CD4-positive, alpha-beta memory T cell (primary cell): ENCODE measurements at regions not wholly inside any gene's neighbourhood (a gene's known extent, or its start where the extent isn't known, plus 50 kb on each side); places are given as distances from the start of the nearest gene placed in this dataset.
"Not testable (repeated sequence)": the region's sequence is repeated elsewhere in the genome, so short reads cannot be mapped to it uniquely, and the experiment has no call there.

Experiments
- CTCF ChIA-PET: fragments of 350-600 bp; sonication (Branson Sonifier 250); formaldehyde crosslinking; loops from one replicate; lab custom pipeline; 2021; ENCODE audit warnings: inconsistent platforms; ENCODE audit not compliant: partially characterized antibody; lab: Charles Lee
- POLR2A ChIA-PET: fragments of 350-600 bp; sonication (Branson Sonifier 250); formaldehyde crosslinking; loops from one replicate; lab custom pipeline; 2021; ENCODE audit not compliant: partially characterized antibody; lab: Charles Lee
- DNase-seq, 5 donors: peaks; one replicate each; pipeline versions ENCODE4 v3.0.0 to v3.0.0-alpha.2; 2020 to 2022; ENCODE audit warnings: mixed read lengths in 1 of 5
- H3K27ac ChIP-seq: one replicate; pipeline ENCODE4 v1.7.0; 2013; ENCODE audit warnings: low read depth, low read length
- H3K27me3 ChIP-seq: 2 replicates; pipeline ENCODE4 v1.7.0; 2013; ENCODE audit warnings: mild to moderate bottlenecking, low read length, moderate library complexity; ENCODE audit not compliant: insufficient read depth
- H3K36me3 ChIP-seq: 2 replicates; pipeline ENCODE4 v1.7.0; 2013; ENCODE audit warnings: mild to moderate bottlenecking, low read length, moderate library complexity; ENCODE audit not compliant: insufficient read depth
- H3K4me1 ChIP-seq: 2 replicates; pipeline ENCODE4 v1.7.0; 2013; ENCODE audit warnings: mild to moderate bottlenecking, low read length, moderate library complexity; ENCODE audit not compliant: insufficient read depth
- H3K4me3 ChIP-seq, 2 donors: one replicate each; pipeline ENCODE4 v1.7.0; 2013; ENCODE audit warnings: low read length in 2 of 2, mild to moderate bottlenecking in 1 of 2
- H3K9me3 ChIP-seq, 2 donors: one replicate each; pipeline ENCODE4 v1.7.0; 2013; ENCODE audit warnings: low read length in 2 of 2, control low read depth in 1 of 2; ENCODE audit not compliant: control insufficient read depth in 1 of 2
- H3K27ac Mint-ChIP-seq, 7 donors: one replicate each; pipeline ENCODE4 v1.8.0; 2020 to 2021; ENCODE audit warnings: mixed read lengths in 7 of 7, mild to moderate bottlenecking in 6 of 7, inconsistent platforms in 3 of 7, moderate library complexity in 3 of 7
- H3K27me3 Mint-ChIP-seq, 2 donors: one replicate each; pipeline ENCODE4 v1.8.0; 2020 to 2021; ENCODE audit warnings: mixed read lengths in 2 of 2
- H3K36me3 Mint-ChIP-seq, 2 donors: one replicate each; pipeline ENCODE4 v1.8.0; 2020 to 2021; ENCODE audit warnings: mixed read lengths in 2 of 2, inconsistent platforms in 1 of 2, mild to moderate bottlenecking in 1 of 2
- H3K4me1 Mint-ChIP-seq, 4 donors: one replicate each; pipeline ENCODE4 v1.8.0; 2020 to 2021; ENCODE audit warnings: mixed read lengths in 4 of 4, mild to moderate bottlenecking in 1 of 4
- H3K4me3 Mint-ChIP-seq, 8 donors: one replicate each; pipeline ENCODE4 v1.8.0; 2020 to 2021; ENCODE audit warnings: mixed read lengths in 8 of 8, mild to moderate bottlenecking in 7 of 8, moderate library complexity in 6 of 8, inconsistent platforms in 3 of 8
- H3K9me3 Mint-ChIP-seq, 8 donors: one replicate each; pipeline ENCODE4 v1.8.0; 2020 to 2021; ENCODE audit warnings: mixed read lengths in 8 of 8, mild to moderate bottlenecking in 5 of 8, inconsistent platforms in 3 of 8, moderate library complexity in 1 of 8
- intact Hi-C: fragments of 100-400 bp; cut with micrococcal nuclease; formaldehyde crosslinking; loops from one replicate; pipeline ENCODE4 v1.15.1; 2023

DNA sequence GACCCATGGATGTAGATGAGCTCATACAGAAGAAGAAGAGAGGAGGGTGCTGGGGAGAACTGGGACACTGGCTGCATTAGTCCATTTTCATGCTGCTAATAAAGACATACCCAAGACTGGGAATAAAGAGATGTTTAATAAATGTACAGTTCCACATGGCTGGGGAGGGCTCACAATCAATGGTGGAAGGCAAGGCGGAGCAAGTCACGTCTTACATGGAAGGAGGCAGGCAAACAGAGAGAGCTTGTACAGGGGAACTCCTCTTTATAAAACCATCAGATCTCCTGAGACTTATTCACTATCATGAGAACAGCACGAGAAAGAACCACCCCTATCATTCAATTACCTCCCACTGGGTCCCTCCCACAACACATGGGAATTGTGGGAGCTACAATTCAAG, 625.5 kb downstream of the MATN1 start:
- H3K36me3 ChIP-seq, H3K27me3 Mint-ChIP-seq, POLR2A ChIA-PET, H3K27me3 ChIP-seq, intact Hi-C loops, H3K4me1 Mint-ChIP-seq, H3K4me3 ChIP-seq, H3K4me1 ChIP-seq, H3K27ac ChIP-seq, DNase-seq, H3K36me3 Mint-ChIP-seq, H3K27ac Mint-ChIP-seq, H3K9me3 ChIP-seq, CTCF ChIA-PET: not testable (repeated sequence)
- Mint-ChIP-seq H3K9me3 (peaks cover 2 to 14% (median 8%) of the 10 kb centered on the region in 8 donors), H3K4me3 (peak overlapping the region in 1 of 8 donors; percentile 35)

DNA sequence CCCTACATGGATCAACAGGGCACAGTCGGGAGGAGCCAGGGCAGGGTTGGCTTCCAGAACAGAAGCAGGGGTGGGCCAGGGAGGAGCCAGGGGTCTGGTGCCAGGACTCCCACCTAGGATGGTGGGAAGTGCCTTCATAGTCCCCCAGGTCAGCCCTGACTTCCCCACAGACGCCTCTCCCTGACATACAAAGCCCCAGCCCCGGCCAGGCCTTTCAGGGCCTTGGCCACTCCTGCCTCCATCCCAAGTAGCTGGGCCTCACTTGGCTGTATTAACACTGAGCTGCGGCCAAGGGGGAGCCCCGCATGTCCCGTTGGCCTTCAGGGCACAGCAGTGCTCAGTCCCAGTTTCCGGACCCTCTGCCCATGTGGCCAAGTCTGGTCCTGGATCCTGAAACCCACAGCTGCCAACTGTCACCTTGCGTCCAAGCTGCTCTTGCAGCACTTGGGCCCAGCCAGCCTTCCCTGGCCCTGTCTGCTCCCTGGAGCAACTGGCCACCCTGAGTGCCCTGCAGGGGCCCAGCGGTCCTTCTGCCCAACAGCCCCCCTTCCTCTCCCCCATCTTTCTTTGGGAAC, 627.8 kb downstream of the MATN1 start:
- ChIA-PET CTCF (no interaction called here), POLR2A (no interaction called here)
- Mint-ChIP-seq H3K4me3 (no peak overlapping the region), H3K27me3 (peaks cover 0 to 4% of the 10 kb centered on the region in 2 donors), H3K9me3 (peaks cover 3 to 36% (median 26%) of the 10 kb centered on the region in 8 donors), H3K4me1 (no peaks in the 10 kb centered on the region), H3K36me3 (peaks cover 2% of the 10 kb centered on the region in 2 donors), H3K27ac (no peak overlapping the region)
- Histone ChIP-seq H3K27ac (no peak overlapping the region), H3K36me3 (no peaks in the 10 kb centered on the region), H3K4me1 (no peaks in the 10 kb centered on the region), H3K9me3 (peaks cover 0 to 15% of the 10 kb centered on the region in 2 donors), H3K27me3 (no peaks in the 10 kb centered on the region), H3K4me3 (no peak overlapping the region)
- DNase-seq, result no peak
- intact Hi-C loops, result no loop called here

DNA sequence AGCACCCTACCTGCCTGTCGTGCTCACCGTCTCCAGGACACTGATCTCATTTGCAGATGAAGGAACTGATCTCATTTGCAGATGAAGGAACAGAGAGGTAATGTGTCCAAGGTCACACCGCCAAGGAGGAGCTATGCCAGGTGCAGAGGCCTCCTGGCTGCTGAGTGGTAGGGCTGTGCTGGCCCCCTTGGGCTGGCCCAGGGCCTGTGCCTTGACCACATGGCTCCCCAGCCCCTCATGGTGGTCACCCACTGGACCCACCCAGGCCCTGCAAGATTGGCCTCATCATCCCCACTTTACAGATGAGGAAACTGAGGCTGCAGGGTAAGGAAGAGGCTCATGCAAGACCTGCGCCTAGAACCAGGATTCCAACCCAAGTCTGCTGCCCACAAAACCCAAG, 628.3 kb downstream of the MATN1 start:
- no peaks in the 10 kb centered on the region for H3K4me1 Mint-ChIP-seq
- peaks cover 2% of the 10 kb centered on the region in 2 donors for H3K36me3 Mint-ChIP-seq
- H3K27ac Mint-ChIP-seq, result no peak overlapping the region
- H3K9me3 Mint-ChIP-seq, result peaks cover 3 to 38% (median 26%) of the 10 kb centered on the region in 8 donors
- no peak overlapping the region for H3K4me3 ChIP-seq
- ChIA-PET CTCF (no interaction called here), POLR2A (no interaction called here)
- no peak for DNase-seq
- peaks cover 0 to 4% of the 10 kb centered on the region in 2 donors for H3K27me3 Mint-ChIP-seq
- H3K27me3 ChIP-seq, result no peaks in the 10 kb centered on the region
- H3K27ac ChIP-seq, result no peak overlapping the region
- no peaks in the 10 kb centered on the region for H3K4me1 ChIP-seq
- no peaks in the 10 kb centered on the region for H3K36me3 ChIP-seq
- H3K9me3 ChIP-seq, result peaks cover 0 to 15% of the 10 kb centered on the region in 2 donors
- intact Hi-C loops, result no loop called here
- H3K4me3 Mint-ChIP-seq, result no peak overlapping the region

DNA sequence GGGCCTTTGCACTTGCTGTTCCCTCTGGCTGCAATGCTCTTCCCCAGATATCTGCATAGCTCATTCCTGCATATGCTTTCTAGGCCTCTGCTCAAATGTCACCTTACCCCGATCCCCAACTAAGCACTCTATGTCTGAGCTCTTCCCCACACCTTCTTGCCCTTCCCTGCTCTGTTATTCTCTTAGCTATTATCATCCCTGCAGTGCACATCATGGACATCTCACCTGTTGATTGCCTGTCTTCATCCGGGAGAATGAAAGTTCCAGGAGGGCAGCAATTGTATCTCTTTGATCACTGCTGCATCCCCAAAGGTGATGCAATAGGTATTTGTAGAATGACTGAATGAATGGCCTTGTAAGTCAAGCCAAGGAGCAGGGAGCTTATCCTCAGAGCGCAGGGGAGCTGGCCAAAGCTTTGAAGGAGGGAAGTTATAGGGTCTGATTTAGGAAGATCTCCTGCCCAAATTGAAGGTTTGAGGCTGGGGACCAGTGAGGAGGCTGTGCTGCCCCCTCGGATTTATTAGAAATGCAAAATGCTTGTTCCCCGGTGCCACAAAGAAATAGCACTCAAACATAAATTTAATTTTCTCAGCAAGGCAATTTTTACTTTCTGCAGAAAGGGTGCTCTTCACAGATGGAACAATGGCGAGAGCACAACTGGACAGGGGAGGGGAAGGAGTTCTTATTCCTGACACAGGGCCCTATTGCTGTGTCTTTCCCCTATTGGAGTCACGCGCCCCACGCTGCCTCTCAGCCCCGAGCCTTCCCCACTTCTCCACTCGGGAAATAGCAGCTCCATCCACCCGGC, 631.1 kb downstream of the MATN1 start:
- Histone ChIP-seq H3K27ac (no peak overlapping the region), H3K9me3 (peaks cover 0 to 15% of the 10 kb centered on the region in 2 donors), H3K36me3 (no peaks in the 10 kb centered on the region), H3K4me1 (no peaks in the 10 kb centered on the region), H3K27me3 (no peaks in the 10 kb centered on the region), H3K4me3 (no peak overlapping the region)
- peaks cover 5 to 20% of the 10 kb centered on the region in 2 donors for H3K27me3 Mint-ChIP-seq
- H3K9me3 Mint-ChIP-seq, result peaks cover 3 to 46% (median 29%) of the 10 kb centered on the region in 8 donors
- DNase-seq, result no peak
- ChIA-PET CTCF (interaction anchor here (1.2 kb wide), 1 partner anchor 12 kb away, joined by 3 read pairs; no protein-coding TSS in a partner anchor), POLR2A (no interaction called here)
- H3K36me3 Mint-ChIP-seq, result peaks cover 2% of the 10 kb centered on the region in 2 donors
- intact Hi-C loops, result no loop called here
- H3K27ac Mint-ChIP-seq, result no peak overlapping the region
- peak overlapping the region in 1 of 8 donors; percentile 18 for H3K4me3 Mint-ChIP-seq
- no peaks in the 10 kb centered on the region for H3K4me1 Mint-ChIP-seq

DNA sequence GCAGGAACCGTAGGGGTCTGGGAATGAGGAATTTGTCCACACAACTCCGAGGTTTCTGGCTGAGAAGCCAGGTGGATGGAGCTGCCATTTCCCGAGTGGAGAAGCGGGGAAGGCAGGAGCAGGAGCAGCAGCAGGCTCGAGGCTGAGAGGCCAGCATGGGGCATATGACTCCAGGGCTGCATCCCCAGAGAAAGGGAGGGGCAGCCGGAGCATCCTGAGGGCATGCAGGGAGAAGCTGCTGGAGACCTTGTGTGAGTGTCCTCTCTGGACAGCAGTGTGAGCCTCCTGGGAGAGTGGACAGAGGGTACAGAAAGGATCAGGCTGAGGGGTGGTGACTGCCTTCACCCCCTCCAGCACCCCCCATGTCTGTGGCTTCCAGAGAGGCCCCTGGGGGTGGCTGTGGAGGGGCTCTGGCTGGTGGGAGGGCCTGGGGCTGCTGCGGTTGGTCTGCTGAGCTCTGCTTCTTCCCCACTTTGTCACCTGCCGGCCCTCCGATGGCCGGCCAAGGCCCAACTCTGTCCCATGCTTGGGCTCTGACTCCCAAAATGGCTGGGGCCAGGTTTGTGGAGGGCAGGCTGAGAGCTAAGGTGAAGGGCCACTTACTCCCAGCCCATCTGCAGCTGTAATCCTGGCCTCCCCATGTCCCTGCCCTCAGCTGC, 633.1 kb downstream of the MATN1 start:
- intact Hi-C loops, result no loop called here
- no peaks in the 10 kb centered on the region for H3K36me3 ChIP-seq
- no peaks in the 10 kb centered on the region for H3K4me1 ChIP-seq
- H3K4me1 Mint-ChIP-seq, result peaks cover 0 to 1% (median under 1%) of the 10 kb centered on the region in 4 donors
- peaks cover 3 to 45% (median 29%) of the 10 kb centered on the region in 8 donors for H3K9me3 Mint-ChIP-seq
- no peak overlapping the region for H3K27ac Mint-ChIP-seq
- no peak overlapping the region for H3K4me3 Mint-ChIP-seq
- H3K9me3 ChIP-seq, result peaks cover 0 to 15% of the 10 kb centered on the region in 2 donors
- peaks cover 2% of the 10 kb centered on the region in 2 donors for H3K36me3 Mint-ChIP-seq
- H3K27me3 ChIP-seq, result no peaks in the 10 kb centered on the region
- DNase-seq, result no peak
- H3K4me3 ChIP-seq, result no peak overlapping the region
- CTCF ChIA-PET, result no interaction called here
- POLR2A ChIA-PET, result no interaction called here
- no peak overlapping the region for H3K27ac ChIP-seq
- H3K27me3 Mint-ChIP-seq, result peaks cover 9 to 30% of the 10 kb centered on the region in 2 donors

DNA sequence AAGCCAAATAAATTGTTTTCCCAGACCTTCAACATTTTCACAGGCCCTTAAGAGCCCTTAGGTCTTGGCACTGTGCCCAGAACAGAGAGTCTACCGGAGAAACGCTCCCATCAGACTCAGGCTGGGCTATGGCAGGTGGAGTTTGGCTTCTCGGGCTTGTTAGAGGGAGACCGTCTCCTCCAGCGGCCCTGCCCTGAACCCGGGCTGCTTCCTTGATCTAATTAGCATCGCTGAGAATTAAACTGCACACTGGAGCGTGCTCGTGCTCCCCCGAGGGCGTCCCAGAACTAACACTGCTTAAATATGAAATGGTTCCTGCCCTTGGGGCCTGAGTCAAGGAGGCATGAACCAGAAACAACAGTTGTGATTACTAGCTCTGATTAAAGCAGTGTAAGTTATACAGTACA, 634.4 kb downstream of the MATN1 start:
- Mint-ChIP-seq H3K27me3 (peaks cover 11 to 41% of the 10 kb centered on the region in 2 donors), H3K9me3 (peaks cover 3 to 43% (median 29%) of the 10 kb centered on the region in 8 donors), H3K27ac (no peak overlapping the region), H3K4me3 (no peak overlapping the region), H3K36me3 (peaks cover 2% of the 10 kb centered on the region in 2 donors), H3K4me1 (peaks cover 0 to 2% (median under 1%) of the 10 kb centered on the region in 4 donors)
- no peaks in the 10 kb centered on the region for H3K36me3 ChIP-seq
- ChIA-PET POLR2A (no interaction called here), CTCF (no interaction called here)
- H3K27me3 ChIP-seq, result no peaks in the 10 kb centered on the region
- H3K4me1 ChIP-seq, result no peaks in the 10 kb centered on the region
- H3K4me3 ChIP-seq, result no peak overlapping the region
- no peak for DNase-seq
- no peak overlapping the region for H3K27ac ChIP-seq
- intact Hi-C loops, result no loop called here
- H3K9me3 ChIP-seq, result peaks cover 0 to 15% of the 10 kb centered on the region in 2 donors

DNA sequence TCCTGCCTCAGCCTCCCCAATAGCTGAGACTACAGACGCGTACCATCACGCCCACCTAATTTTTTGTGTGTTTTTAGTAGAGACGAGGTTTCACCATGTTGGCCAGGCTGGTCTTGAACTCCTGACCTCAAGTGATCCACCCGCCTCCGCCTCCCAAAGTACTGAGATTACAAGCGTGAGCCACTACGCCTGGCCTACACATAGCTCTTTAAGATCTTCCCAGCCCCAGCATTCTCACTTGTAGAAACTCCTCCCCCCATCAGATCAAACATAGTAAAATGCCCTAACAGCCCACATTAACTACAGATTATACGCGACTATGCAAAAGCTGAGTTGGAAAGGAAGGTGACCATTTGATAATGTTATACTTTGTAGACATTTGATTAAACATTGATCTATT, 634.8 kb downstream of the MATN1 start:
- ChIA-PET POLR2A (no interaction called here), CTCF (no interaction called here)
- H3K9me3 ChIP-seq, result peaks cover 0 to 15% of the 10 kb centered on the region in 2 donors
- H3K36me3 ChIP-seq, result no peaks in the 10 kb centered on the region
- no peak overlapping the region for H3K4me3 ChIP-seq
- Mint-ChIP-seq H3K4me1 (peaks cover 0 to 4% (median under 1%) of the 10 kb centered on the region in 4 donors), H3K27me3 (peaks cover 12 to 45% of the 10 kb centered on the region in 2 donors), H3K27ac (no peak overlapping the region), H3K9me3 (peaks cover 3 to 40% (median 26%) of the 10 kb centered on the region in 8 donors), H3K4me3 (no peak overlapping the region), H3K36me3 (peaks cover 2% of the 10 kb centered on the region in 2 donors)
- H3K27me3 ChIP-seq, result no peaks in the 10 kb centered on the region
- no peak overlapping the region for H3K27ac ChIP-seq
- no peaks in the 10 kb centered on the region for H3K4me1 ChIP-seq
- intact Hi-C loops, result no loop called here
- DNase-seq, result no peak
